ENCODE measurements at regions not wholly inside any gene's neighbourhood (a gene's known extent, or its start where the extent isn't known, plus 50 kb on each side); places are given as distances from the start of the nearest gene placed in this dataset.

DNA sequence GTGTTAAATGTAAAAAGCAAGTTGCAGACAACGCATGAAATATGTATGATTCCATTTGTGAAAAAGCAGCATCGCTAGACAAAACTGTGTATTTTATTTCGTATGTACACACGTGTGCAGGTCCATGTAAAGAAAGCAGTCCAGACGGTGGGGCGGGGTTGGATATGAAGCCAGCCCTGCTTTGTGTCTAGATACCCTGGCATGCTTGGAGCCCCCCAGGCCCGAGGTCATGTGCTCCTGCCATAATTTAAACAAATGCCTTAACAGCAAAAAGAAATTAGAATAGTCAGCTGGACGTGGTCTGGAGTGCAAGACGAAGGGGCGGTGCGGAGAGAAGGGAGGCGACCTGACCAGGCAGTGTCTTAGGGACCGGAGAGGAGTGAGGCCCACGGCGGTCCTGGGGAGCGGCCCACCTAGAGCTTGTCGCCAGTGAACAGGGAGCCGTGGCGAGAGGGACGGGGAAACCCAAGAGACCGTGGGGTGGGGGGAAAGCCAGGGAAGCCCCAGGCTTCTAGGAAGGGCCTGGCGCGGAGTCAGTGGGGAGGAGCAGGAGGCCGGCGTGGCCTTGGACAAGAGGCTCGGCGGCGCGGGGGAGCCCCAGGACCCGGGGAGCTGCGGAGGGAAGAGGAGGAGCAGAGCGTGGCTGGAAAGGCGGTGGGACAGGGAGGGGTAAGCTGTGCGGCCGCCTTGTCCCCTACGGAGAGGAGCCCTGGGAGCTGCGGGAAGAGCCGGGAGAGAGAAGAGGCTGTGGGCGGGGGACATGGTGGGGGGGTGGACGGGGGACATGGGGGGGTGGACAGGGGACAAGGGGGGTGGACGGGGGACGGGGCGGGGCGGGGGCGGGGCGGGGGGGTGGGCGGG lies 118.5 kb upstream of the C14orf180 start:
- Histone ChIP-seq H3K27ac (no peak overlapping the region), H3K9me3 (no peaks in the 10 kb centered on the region), H3K36me3 (no peaks in the 10 kb centered on the region), H3K27me3 (peaks cover 5 to 65% (median 25%) of the 10 kb centered on the region in 3 donors), H3K4me1 (peaks cover 6 to 16% (median 14%) of the 10 kb centered on the region in 4 donors), H3K4me3 (peak overlapping the region in 3 of 4 donors; percentile 29 to 43 (median 37))
- no peak for TF ChIP-seq POLR2A (IDR thresholded peaks at IDR 0.05)
- TF ChIP-seq, protein P1, sequence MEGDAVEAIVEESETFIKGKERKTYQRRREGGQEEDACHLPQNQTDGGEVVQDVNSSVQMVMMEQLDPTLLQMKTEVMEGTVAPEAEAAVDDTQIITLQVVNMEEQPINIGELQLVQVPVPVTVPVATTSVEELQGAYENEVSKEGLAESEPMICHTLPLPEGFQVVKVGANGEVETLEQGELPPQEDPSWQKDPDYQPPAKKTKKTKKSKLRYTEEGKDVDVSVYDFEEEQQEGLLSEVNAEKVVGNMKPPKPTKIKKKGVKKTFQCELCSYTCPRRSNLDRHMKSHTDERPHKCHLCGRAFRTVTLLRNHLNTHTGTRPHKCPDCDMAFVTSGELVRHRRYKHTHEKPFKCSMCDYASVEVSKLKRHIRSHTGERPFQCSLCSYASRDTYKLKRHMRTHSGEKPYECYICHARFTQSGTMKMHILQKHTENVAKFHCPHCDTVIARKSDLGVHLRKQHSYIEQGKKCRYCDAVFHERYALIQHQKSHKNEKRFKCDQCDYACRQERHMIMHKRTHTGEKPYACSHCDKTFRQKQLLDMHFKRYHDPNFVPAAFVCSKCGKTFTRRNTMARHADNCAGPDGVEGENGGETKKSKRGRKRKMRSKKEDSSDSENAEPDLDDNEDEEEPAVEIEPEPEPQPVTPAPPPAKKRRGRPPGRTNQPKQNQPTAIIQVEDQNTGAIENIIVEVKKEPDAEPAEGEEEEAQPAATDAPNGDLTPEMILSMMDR (IDR thresholded peaks at IDR 0.05) = no peak
- no peak for TF ChIP-seq EP300 (IDR thresholded peaks at IDR 0.05)
- TF ChIP-seq POLR2AphosphoS5 (IDR thresholded peaks at IDR 0.05) = no peak
- intact Hi-C loops (cut with DNase I; ENCODE audit: low total_unique reads) = no loop called here
- peak in 1 of 2 donors; percentile 75 for DNase-seq
- WGBS, 5 donors = 10 to 16% (median 13%) methylated on average over 33 to 40 of the region's 47 CpGs

DNA sequence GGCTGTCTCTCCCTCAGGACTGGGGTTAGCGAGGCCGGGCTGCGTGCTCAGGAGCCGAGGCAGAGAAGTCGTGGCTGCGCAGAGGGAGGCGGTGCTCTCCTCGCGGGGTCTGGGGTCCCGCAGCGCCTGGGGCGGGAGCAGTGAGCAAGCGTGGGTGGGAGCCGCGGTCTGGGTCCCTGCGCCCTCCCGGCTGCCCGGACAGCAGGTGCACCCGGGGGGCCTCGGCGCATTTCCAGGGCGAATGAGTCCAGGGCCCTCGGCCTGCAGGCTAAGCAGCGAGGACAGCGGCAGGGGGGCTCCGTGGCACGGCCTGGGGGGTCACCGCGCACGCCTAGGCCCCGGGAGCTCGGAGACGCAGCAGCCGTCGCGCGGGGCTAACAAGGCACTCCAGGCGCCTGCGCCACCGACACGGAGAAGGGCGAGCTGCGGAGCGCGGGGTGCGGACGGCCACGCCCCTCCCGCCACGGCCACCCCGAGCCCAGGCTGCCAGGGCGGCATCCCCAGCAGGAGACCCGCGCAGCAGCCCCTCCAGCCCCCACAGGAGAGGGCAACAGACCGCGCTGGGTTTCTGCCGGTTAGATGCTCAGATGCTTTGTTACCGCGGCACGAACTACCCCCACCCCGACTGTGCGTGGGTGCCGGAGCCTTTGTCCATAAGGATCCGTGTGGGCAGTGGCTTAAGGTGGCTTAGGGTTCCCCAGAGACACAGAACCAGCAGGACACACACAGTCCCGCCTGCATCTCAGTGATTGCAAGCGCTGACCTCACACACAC lies 117.7 kb upstream of the C14orf180 start:
- peak in 1 of 2 donors; percentile 46 for DNase-seq
- WGBS, 5 donors = 2 to 9% (median 3%) methylated on average over 10 to 65 of the region's 66 CpGs
- Histone ChIP-seq H3K4me3 (peak overlapping the region; percentile 20 to 43 (median 38)), H3K27me3 (peaks cover 5 to 67% (median 25%) of the 10 kb centered on the region in 3 donors), H3K9me3 (no peaks in the 10 kb centered on the region), H3K4me1 (peaks cover 6 to 16% (median 14%) of the 10 kb centered on the region in 4 donors), H3K27ac (no peak overlapping the region), H3K36me3 (no peaks in the 10 kb centered on the region)
- intact Hi-C loops (cut with DNase I; ENCODE audit: low total_unique reads) = no loop called here
- no peak for TF ChIP-seq POLR2AphosphoS5 (IDR thresholded peaks at IDR 0.05)
- TF ChIP-seq POLR2A (IDR thresholded peaks at IDR 0.05) = no peak
- TF ChIP-seq EP300 (IDR thresholded peaks at IDR 0.05) = no peak
- TF ChIP-seq, protein P1 (IDR thresholded peaks at IDR 0.05) = no peak

DNA sequence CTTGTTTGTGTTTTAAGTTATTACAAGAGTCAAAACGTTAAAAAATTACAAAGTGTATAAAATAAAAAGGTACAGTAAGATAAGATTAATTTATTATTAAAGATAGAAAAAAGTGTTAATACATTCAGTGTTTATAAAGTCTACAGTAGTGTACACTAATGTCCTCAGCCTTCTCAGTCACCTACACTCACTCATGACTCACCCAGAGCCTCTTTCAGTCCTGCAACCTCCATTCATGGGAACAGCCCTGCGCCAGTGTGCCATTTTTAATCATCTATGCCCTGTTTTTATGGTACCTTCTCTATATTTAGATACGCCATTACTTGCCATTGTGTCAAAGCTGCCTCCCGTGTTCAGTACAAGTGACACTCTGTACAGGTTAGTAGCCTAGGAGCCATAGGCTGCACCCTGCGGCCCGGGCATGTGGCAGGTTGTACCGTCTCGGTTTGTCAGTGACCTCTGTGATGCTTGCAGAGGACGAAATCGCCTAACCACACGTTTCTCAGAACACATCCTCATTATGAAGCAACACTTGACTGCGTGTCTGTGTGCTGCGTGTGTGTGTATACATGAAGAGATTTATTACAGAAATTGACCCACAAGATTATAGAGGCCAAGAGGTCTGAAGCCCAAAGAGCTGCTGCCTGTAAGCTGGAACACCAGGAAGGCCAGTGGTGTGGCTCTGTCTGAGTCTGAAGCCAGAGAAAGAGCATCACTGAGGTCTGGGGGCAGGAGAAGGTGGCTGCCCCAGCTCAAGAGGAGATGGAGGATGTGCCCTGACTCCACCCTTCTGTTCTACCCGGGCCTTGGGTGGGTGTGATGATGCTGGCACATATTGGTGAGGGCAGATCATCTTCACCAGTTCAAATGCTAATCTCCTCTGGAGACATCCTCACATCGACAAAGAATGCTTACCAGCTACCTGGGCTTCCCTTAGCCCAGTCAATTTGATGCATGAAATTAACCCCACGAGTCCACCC lies 116.6 kb upstream of the C14orf180 start:
- H3K9me3 ChIP-seq = no peaks in the 10 kb centered on the region
- WGBS, 5 donors = 63 to 80% (median 76%) methylated on average over 16 of the region's 16 CpGs
- H3K4me1 ChIP-seq = peaks cover 6 to 16% (median 14%) of the 10 kb centered on the region in 4 donors
- no peaks in the 10 kb centered on the region for H3K36me3 ChIP-seq
- TF ChIP-seq POLR2AphosphoS5 (IDR thresholded peaks at IDR 0.05) = no peak
- TF ChIP-seq EP300 (IDR thresholded peaks at IDR 0.05) = no peak
- TF ChIP-seq POLR2A (IDR thresholded peaks at IDR 0.05) = no peak
- TF ChIP-seq, protein P1 (IDR thresholded peaks at IDR 0.05) = no peak
- DNase-seq = no peak
- intact Hi-C loops (cut with DNase I; ENCODE audit: low total_unique reads) = no loop called here
- peaks cover 5 to 72% (median 25%) of the 10 kb centered on the region in 3 donors for H3K27me3 ChIP-seq
- H3K27ac ChIP-seq = no peak overlapping the region
- no peak overlapping the region for H3K4me3 ChIP-seq
